ENCODE measurements at regions not wholly inside any gene's neighbourhood (a gene's known extent, or its start where the extent isn't known, plus 50 kb on each side); places are given as distances from the start of the nearest gene placed in this dataset.
"Not testable (repeated sequence)": the region's sequence is repeated elsewhere in the genome, so short reads cannot be mapped to it uniquely, and the experiment has no call there.

DNA sequence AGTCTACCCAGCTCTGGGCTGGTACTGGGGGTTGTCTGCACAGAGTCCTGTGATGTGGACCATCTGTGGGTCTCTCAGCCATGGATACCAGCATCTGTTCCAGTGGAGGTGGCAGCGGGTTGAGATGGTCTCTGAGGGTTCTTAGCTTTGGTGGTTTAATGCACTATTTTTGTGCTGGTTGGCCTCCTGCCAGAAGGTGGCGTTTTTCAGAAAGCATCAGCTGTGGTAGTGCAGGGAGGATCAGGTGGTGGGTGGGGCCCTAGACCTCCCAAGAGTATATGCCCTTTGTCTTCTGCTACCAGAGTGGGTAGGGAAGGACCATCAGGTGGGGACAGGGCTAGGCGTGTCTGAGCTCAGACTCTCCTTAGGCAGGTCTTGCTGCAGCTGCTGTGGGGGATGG, 103.7 kb downstream of the GALR1 start:
- H3K27ac Mint-ChIP-seq (ENCODE audit: unreplicated experiment); H3K9me3 Mint-ChIP-seq; H3K4me3 Mint-ChIP-seq; H3K36me3 Mint-ChIP-seq (ENCODE audit: low read depth); H3K4me1 Mint-ChIP-seq; DNase-seq (ENCODE audit: low read depth, low spot score): not testable (repeated sequence)
- peaks cover 53% of the 10 kb centered on the region for H3K27me3 Mint-ChIP-seq (ENCODE audit: low read depth)
- TF ChIP-seq, protein P1, sequence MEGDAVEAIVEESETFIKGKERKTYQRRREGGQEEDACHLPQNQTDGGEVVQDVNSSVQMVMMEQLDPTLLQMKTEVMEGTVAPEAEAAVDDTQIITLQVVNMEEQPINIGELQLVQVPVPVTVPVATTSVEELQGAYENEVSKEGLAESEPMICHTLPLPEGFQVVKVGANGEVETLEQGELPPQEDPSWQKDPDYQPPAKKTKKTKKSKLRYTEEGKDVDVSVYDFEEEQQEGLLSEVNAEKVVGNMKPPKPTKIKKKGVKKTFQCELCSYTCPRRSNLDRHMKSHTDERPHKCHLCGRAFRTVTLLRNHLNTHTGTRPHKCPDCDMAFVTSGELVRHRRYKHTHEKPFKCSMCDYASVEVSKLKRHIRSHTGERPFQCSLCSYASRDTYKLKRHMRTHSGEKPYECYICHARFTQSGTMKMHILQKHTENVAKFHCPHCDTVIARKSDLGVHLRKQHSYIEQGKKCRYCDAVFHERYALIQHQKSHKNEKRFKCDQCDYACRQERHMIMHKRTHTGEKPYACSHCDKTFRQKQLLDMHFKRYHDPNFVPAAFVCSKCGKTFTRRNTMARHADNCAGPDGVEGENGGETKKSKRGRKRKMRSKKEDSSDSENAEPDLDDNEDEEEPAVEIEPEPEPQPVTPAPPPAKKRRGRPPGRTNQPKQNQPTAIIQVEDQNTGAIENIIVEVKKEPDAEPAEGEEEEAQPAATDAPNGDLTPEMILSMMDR (conservative IDR thresholded peaks at IDR 0.05): peak; percentile 20

DNA sequence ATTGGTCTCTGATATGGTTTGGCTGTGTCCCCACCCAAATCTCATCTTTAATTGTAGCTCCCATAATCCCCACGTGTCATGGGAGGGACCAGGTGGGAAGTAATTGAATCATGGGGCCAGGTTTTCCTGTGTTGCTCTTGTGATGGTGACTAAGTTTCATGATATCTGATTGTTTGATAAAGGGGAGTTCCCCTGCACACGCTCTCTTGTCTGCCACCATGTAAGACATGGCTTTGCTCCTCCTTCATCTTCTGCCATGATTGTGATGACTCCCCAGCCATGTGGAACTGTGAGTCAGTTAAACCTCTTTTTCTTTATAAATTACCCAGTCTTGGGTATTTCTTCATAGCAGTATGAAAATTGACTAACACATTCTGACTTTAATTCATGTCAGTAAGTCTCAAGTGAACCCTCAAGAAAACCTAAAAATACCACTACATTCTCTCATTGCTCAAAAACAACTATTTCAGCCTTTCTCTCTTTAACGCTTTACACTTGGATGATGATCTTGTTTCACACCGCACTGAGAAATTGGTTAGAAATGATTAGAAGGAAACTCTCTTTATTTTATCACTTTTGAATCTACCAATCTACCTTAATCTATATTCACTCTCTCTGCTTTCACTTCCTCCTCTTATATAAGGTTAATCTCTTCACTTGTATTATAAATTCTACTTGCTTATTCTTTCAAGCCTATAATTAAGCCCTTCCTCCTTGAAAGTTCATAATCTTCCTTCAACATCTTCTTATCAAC, 110.1 kb downstream of the GALR1 start:
- TF ChIP-seq, protein P1 (conservative IDR thresholded peaks at IDR 0.05): no peak
- Mint-ChIP-seq H3K36me3 (ENCODE audit: low read depth) (no peaks in the 10 kb centered on the region), H3K27me3 (ENCODE audit: low read depth) (peaks cover 45% of the 10 kb centered on the region), H3K27ac (ENCODE audit: unreplicated experiment) (no peak overlapping the region), H3K9me3 (peaks cover 11% of the 10 kb centered on the region), H3K4me3 (no peak overlapping the region), H3K4me1 (no peaks in the 10 kb centered on the region)
- DNase-seq (ENCODE audit: low read depth, low spot score): no peak

DNA sequence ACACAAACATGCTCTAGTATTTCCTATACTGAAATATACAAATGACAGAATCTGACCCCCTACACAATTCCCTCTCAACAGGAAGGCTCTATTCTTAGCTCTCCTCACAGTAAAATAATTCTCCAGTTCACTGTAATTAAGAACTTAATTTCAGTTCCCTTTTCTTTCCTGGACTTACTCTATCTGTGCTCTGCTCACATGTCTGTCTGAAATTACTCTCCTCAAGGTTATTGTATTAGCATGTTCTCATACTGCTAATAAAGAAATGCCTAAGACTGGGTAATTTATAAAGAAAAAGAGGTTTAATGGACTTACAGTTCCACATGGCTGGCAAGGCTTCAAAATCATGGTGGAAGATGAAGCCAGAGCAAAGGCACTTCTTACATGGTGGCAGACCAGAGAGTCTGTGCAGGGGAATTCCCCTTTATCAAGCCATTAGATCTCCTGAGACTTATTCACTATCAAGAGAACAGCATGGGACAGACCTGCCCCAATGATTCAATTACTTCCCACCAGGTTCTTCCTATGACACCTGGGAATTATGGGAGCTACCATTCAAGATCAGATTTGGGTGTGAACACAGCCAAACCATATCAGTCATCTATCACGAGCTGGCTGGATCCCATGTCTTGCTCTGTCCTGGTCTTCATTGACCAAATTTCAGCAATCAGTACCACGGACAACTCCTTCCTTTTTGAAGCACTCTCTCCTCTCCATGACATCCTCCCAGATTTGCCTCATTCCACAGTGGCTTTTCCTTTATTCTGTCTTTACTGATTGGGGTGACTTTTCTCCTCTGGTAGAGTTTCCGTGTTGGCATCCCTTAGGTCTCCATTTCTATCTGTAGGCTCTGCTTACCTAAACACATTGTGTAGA, 110.9 kb downstream of the GALR1 start:
- Mint-ChIP-seq H3K9me3 (peaks cover 11% of the 10 kb centered on the region), H3K27me3 (ENCODE audit: low read depth) (peaks cover 48% of the 10 kb centered on the region), H3K4me3 (no peak overlapping the region), H3K27ac (ENCODE audit: unreplicated experiment) (no peak overlapping the region), H3K4me1 (no peaks in the 10 kb centered on the region), H3K36me3 (ENCODE audit: low read depth) (no peaks in the 10 kb centered on the region)
- TF ChIP-seq, protein P1 (conservative IDR thresholded peaks at IDR 0.05): no peak
- no peak for DNase-seq (ENCODE audit: low read depth, low spot score)

DNA sequence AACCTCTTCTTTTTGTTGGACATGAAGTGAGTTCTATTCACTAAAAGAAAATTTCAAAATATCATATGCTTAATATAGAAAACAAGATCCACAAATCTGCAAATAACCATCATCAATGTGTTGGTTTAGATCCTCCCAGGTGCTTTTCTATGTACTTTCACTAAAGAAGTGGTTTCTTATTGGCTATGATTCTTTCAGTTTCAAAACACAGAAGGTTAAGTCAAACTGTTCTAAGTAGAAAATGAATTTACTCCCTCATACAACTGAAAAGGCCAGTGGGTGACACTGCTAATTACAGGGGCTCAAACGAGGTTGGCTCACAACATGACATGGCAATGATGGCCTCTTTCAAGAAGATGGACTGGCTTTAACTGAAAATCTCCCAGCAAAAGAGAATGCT, 111.7 kb downstream of the GALR1 start:
- Mint-ChIP-seq H3K27ac (ENCODE audit: unreplicated experiment) (no peak overlapping the region), H3K27me3 (ENCODE audit: low read depth) (peaks cover 47% of the 10 kb centered on the region), H3K4me3 (no peak overlapping the region), H3K9me3 (peaks cover 11% of the 10 kb centered on the region), H3K4me1 (no peaks in the 10 kb centered on the region), H3K36me3 (ENCODE audit: low read depth) (no peaks in the 10 kb centered on the region)
- no peak for DNase-seq (ENCODE audit: low read depth, low spot score)
- TF ChIP-seq, protein P1 (conservative IDR thresholded peaks at IDR 0.05): no peak

DNA sequence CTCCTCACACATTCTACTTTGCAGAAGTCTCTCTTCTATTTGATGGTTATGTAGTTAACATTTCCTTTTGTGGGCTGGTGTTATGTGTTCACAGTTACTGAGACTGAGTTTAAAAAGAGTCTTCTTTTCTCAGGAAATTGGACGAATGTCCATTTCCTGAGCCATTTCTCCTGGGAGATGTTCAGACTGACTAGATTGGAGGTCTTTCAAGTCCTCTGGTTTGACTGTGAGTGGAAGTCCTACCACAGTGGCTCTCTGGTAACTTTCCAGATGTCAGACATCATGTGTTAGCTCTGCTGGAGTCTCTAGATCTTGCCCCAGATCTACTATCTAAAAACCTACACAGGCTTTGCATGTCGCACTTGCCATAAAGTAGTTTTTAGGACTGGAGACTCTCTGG, 116.0 kb downstream of the GALR1 start:
- H3K4me3 Mint-ChIP-seq: no peak overlapping the region
- H3K36me3 Mint-ChIP-seq (ENCODE audit: low read depth): no peaks in the 10 kb centered on the region
- TF ChIP-seq, protein P1 (conservative IDR thresholded peaks at IDR 0.05): no peak
- H3K4me1 Mint-ChIP-seq: peaks cover 10% of the 10 kb centered on the region
- H3K27ac Mint-ChIP-seq (ENCODE audit: unreplicated experiment): no peak overlapping the region
- peaks cover 40% of the 10 kb centered on the region for H3K27me3 Mint-ChIP-seq (ENCODE audit: low read depth)
- no peak for DNase-seq (ENCODE audit: low read depth, low spot score)
- H3K9me3 Mint-ChIP-seq: peaks cover 10% of the 10 kb centered on the region

All from neural crest cell (in vitro differentiated cells).